Right lobe of liver (tissue), 4 donors: ENCODE measurements at regions not wholly inside any gene's neighbourhood (a gene's known extent, or its start where the extent isn't known, plus 50 kb on each side); places are given as distances from the start of the nearest gene placed in this dataset.

Experiments
- POLR2A ChIP-seq: fragments of 450-650 bp; IDR thresholded peaks from one replicate; pipeline ENCODE4 v1.6.1; 2017; ENCODE audit warnings: antibody characterized with exemption, mild to moderate bottlenecking
- TF ChIP-seq, protein P1 (sequence below), 4 donors: fragments of 200-600 bp in 3 of 4; fragments of 450-650 bp in 1 of 4; IDR thresholded peaks; one replicate each; pipeline versions ENCODE4 v1.5.1 to v1.8.0; 2016 to 2022; ENCODE audit warnings: antibody characterized with exemption in 4 of 4, mild to moderate bottlenecking in 2 of 4
- donor health status: DM: no; HTN: no; CAD: no.
- donor health status: DM: no; HTN: no; CAD: no.
- donor health status: DM: no; HTN: yes; CAD: no.

DNA sequence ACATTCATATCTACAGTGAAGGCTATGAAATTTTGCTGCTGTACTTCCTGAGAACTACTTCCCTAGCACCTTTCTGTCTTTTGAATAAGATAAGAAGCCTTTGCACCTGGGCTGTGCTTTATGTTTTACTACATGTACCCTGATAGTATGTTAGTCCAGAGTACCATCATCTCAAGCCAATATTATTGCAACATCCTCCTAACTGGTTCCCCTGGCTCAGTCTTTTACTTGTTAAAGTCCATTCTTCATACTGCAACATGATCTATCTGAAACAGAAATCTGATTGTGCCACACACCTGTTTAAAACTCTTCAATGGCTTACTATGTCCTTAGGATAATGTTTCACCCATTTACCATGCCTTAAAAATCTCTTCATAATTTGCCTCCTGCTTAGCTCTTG is 102.3 kb downstream of the AGTR2 start:
- TF ChIP-seq, protein P1, sequence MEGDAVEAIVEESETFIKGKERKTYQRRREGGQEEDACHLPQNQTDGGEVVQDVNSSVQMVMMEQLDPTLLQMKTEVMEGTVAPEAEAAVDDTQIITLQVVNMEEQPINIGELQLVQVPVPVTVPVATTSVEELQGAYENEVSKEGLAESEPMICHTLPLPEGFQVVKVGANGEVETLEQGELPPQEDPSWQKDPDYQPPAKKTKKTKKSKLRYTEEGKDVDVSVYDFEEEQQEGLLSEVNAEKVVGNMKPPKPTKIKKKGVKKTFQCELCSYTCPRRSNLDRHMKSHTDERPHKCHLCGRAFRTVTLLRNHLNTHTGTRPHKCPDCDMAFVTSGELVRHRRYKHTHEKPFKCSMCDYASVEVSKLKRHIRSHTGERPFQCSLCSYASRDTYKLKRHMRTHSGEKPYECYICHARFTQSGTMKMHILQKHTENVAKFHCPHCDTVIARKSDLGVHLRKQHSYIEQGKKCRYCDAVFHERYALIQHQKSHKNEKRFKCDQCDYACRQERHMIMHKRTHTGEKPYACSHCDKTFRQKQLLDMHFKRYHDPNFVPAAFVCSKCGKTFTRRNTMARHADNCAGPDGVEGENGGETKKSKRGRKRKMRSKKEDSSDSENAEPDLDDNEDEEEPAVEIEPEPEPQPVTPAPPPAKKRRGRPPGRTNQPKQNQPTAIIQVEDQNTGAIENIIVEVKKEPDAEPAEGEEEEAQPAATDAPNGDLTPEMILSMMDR (IDR thresholded peaks at IDR 0.05), result no peak
- no peak for TF ChIP-seq POLR2A
